HG02885 (cell line): ENCODE measurements at regions not wholly inside any gene's neighbourhood (a gene's known extent, or its start where the extent isn't known, plus 50 kb on each side); places are given as distances from the start of the nearest gene placed in this dataset.

Source experiments
- ATAC-seq: cut with Tn5 transposase; IDR thresholded peaks from one replicate; pipeline ENCODE4 v1.9.1; 2021; ENCODE audit warnings: mild to moderate bottlenecking; ENCODE audit not compliant: unreplicated experiment, poor library complexity

- no peak for ATAC-seq
These were observed 322.3 kb upstream of the C16orf82 start for GRCh38 chr16:26744430-26744829.

GRCh38 chr16:26747760-26748159, 319.0 kb upstream of the C16orf82 start:
- ATAC-seq: no peak

GRCh38 chr16:26749072-26749471, 317.7 kb upstream of the C16orf82 start:
- ATAC-seq: no peak

GRCh38 chr16:26752166-26752565, 314.6 kb upstream of the C16orf82 start:
- ATAC-seq: no peak

GRCh38 chr16:26756633-26757032, 310.1 kb upstream of the C16orf82 start:
- no peak for ATAC-seq

GRCh38 chr16:26762594-26762993, 304.1 kb upstream of the C16orf82 start:
- ATAC-seq: no peak

- peak; percentile 50 for ATAC-seq
These were observed 301.6 kb upstream of the C16orf82 start for GRCh38 chr16:26765087-26765486.

GRCh38 chr16:26768385-26769010, 298.2 kb upstream of the C16orf82 start:
- ATAC-seq: no peak

GRCh38 chr16:26770547-26770946, 296.2 kb upstream of the C16orf82 start:
- no peak for ATAC-seq

GRCh38 chr16:26772503-26772902, 294.2 kb upstream of the C16orf82 start:
- no peak for ATAC-seq

- no peak for ATAC-seq
These were observed 288.9 kb upstream of the C16orf82 start for GRCh38 chr16:26777821-26778220.

GRCh38 chr16:26787924-26788323, 278.8 kb upstream of the C16orf82 start:
- no peak for ATAC-seq

GRCh38 chr16:26791169-26791568, 275.6 kb upstream of the C16orf82 start:
- ATAC-seq: no peak

- no peak for ATAC-seq
These were observed 271.5 kb upstream of the C16orf82 start for GRCh38 chr16:26795184-26795583.

- ATAC-seq: no peak
These were observed 265.1 kb upstream of the C16orf82 start for GRCh38 chr16:26801628-26802027.

- no peak for ATAC-seq
These were observed 264.3 kb upstream of the C16orf82 start for GRCh38 chr16:26802440-26802839.

GRCh38 chr16:26802965-26803364, 263.8 kb upstream of the C16orf82 start:
- no peak for ATAC-seq

GRCh38 chr16:26806657-26807056, 260.1 kb upstream of the C16orf82 start:
- no peak for ATAC-seq

GRCh38 chr16:26809461-26809860, 257.3 kb upstream of the C16orf82 start:
- no peak for ATAC-seq

- ATAC-seq: no peak
These were observed 250.5 kb upstream of the C16orf82 start for GRCh38 chr16:26816266-26816665.

- no peak for ATAC-seq
These were observed 249.7 kb upstream of the C16orf82 start for GRCh38 chr16:26816885-26817571.

- no peak for ATAC-seq
These were observed 248.3 kb upstream of the C16orf82 start for GRCh38 chr16:26818393-26818792.
